HG03097 (cell line): ENCODE measurements at regions not wholly inside any gene's neighbourhood (a gene's known extent, or its start where the extent isn't known, plus 50 kb on each side); places are given as distances from the start of the nearest gene placed in this dataset.

ENCODE experiments used
- ATAC-seq: cut with Tn5 transposase; IDR thresholded peaks from one replicate; pipeline ENCODE4 v1.9.1; 2021; ENCODE audit not compliant: unreplicated experiment, low FRiP score

DNA sequence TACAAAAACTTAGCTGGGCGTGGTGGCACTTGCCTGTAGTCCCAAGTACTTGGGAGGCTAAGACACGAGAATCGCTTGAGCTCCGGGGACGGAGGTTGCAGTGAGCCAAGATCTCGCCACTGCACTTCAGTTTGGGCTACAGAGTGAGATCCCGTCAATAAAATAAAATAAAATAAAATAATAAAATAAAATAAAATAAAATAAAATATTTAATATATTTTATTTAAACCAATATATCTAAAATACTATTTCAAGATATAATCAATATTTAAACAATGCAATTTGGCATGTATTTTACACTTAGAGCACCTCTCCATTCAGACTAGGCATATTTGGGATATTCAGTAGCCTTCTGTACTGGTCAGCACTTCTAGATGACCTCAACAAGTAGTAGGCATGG is 142.1 kb downstream of the FOXA2 start:
- ATAC-seq = no peak

DNA sequence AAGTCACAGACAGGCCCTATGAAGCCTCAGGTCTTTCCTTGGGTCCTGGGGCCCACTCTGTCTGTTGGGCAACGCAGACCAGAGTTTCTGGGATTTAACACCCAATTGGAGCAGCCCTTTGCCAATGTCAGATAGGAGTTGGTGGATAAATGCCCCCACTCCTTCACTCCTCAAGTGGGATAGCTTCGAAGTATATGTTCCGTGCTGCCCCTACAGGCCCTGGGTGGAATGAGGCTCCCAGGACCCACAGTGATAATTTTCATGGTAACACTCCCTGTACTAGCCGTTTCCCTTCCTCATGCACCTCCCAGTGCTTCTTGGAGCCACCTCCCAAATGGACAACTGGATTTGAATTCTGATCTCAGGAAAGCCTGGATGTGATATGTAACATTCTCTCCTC is 145.4 kb downstream of the FOXA2 start:
- no peak for ATAC-seq

DNA sequence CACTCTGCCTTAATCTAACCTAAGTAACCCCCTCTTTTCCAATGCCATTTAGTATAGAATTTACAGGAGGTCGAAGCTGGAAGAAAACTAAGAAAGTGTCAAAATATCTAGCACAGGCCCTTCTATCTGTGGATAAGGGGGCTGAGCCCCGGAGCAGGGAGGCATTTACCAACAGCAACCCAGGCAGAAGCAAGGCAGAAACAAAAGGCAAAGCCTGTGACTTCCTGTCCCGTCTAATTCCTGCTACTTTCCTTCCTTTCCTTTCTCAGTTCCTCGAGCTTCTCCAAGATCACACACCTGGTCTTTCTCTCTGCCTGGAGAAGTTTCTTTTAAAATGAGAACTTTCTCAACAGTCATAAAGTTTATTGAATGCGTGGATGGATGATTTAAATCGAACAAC is 146.0 kb downstream of the FOXA2 start:
- ATAC-seq = no peak

DNA sequence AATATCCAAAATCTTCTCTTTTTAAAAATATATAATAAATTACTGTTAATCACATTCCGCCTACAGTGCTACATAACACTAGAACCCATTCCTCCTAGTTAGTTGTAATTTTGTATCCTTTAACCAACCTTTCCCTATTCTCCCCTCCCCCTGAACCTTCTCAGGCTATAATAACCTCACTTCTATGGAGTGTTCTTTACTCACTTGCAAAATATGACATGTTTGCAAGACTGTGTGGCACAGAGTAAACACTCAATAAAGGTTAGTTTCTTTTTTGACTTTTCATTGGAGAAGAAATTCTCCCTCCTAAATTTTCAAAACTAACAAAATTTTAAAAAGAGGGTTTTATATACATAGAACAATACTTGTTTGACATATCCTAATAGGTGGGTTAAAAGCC is 147.0 kb downstream of the FOXA2 start:
- no peak for ATAC-seq

DNA sequence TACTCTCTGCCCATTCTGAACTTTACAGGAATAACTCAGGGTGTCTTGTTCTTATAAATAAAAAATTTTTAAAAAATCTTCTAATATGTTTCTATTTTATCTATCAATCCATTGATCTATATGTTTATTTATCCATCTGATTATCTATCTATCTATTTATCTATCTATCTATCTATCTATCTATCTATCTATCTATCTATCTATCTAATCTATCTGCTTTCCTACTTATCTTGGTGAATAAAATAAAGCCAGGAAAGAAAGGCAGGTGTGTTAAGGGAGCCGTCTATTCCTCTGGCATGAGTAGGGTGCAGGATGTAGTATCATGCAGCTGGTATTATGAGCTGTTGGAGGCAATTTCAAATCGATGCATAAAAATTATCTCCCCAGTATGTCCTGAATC is 153.0 kb downstream of the FOXA2 start:
- no peak for ATAC-seq

DNA sequence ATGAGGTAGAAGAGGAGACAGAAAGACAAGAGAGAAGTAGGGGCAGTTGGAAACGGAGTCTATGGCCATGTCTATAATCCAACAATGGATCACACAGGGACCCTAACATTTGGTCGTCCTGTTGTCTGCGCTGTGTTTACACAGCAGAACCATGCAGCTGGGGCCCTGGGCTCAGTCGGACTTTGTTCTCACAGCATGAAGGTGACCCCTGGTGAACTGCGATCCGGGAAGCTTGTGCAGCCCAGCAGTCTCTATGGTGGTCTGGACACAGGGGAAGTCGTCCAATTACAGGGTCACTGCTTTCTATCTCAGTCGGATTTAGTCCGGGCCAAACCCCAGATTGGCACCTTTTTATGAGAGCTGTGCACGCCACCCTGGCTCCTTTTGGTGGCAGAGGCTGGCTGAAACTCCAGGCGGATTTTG is 153.6 kb downstream of the FOXA2 start:
- ATAC-seq = no peak

DNA sequence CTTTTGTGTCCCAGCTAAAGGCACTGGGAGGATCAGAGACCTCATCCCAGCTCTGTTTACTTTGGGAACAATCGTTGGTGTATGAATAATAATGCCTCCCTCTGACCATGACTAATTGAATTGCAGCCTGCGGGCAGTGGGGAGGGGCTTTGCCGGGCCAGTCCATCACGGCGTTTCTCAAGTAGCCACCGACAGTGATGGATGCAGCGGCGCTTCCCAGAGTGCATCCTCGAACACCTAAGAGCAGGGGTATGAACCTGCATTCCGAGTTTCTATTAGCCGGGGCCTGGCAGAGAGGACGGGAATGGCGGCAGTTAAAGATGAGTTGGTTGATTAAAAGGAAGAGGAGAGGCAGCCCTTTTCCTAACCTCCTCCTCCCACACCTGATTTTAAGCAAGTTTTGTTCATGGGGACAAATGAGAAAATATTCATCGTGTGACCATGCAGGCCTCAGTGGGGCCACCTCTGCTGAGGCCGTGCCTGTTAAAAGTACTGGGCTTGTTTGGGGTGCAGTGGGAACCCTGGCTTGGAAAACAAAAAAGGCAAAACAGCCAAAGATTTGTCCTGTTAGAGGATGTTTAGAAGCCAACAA is 154.1 kb downstream of the FOXA2 start:
- ATAC-seq = no peak

DNA sequence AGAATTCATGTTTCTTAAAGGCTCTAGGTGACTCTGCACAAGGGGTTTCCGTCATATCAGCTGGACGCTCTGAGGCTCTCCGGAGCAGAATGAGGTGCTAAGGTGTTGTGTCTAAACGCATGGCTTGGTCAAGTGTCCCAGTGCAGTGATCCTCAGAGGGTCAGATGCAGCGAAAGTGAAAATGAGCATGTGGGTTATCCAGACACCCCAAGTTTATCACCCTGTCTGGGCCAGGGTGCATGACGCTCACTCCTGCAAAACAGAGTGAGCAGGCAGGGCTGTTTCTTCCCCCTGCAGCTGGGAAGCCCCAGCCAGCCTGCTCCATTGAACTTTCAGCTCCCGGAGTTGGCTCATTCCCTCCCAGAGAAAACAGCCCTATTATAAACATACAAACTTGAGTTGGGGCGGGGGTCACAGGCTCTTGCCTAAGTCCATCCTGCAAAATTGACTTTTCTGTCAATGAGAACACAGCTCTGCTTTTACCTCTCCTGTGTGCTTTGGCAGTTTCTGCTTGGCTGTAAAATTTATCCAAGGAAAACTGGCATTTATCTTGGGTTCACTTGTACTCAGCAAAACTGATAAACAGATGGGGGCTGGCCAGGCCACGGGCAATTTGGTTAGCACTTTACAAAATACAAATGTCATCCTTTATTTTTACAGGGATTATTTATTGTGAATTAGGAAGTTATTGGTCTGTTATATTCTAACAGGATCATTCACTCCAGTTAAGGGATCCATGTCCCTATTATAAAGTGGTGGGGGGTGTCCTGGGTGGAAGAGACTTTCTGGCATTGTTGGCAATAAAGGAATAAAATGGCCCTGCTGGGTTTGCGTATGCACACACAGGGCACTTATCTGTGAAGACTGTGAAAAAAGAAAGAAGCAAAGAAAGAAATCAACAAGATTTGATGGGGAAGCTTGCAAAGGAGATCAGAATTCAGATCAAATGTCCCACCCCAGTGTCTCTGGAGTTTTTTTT is 154.9 kb downstream of the FOXA2 start:
- no peak for ATAC-seq

DNA sequence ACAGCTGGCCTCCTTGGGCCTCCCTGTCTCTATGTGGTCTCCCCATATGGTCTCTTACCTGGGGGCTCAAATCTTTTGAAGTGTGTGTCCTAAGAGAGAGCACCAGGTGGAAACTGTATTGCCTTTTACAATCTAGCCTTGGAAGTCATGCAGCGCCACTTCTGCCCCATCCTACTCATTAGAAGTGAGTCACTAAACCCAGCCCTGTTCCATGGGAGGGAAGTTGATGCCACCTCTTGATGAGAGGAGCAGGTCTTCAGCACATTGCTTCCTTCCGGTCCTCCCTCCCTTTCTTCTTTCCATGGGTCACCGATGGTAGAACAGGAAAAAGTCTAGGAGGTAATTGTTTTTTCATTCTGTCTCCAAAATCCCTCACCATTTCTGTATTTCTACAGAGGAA is 156.3 kb downstream of the FOXA2 start:
- no peak for ATAC-seq

DNA sequence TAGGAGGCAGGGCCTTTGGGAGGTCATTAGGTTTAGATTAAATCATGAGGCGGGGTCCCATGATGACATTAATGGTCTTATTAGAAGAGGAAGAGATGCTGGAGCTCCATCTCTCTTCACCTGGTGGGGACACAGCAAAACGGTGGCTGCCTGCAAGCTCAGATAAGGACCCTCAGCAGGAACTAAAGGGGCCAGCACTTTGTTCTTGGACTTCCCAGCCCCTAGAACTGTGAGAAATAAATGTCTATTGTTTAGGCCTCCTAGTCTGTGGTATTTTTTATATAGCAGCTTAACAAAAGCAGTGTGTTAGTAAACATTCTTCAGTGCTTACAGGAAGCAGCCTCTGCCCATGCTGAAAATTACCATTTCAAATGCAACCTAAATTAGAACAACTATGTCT is 157.6 kb downstream of the FOXA2 start:
- no peak for ATAC-seq

DNA sequence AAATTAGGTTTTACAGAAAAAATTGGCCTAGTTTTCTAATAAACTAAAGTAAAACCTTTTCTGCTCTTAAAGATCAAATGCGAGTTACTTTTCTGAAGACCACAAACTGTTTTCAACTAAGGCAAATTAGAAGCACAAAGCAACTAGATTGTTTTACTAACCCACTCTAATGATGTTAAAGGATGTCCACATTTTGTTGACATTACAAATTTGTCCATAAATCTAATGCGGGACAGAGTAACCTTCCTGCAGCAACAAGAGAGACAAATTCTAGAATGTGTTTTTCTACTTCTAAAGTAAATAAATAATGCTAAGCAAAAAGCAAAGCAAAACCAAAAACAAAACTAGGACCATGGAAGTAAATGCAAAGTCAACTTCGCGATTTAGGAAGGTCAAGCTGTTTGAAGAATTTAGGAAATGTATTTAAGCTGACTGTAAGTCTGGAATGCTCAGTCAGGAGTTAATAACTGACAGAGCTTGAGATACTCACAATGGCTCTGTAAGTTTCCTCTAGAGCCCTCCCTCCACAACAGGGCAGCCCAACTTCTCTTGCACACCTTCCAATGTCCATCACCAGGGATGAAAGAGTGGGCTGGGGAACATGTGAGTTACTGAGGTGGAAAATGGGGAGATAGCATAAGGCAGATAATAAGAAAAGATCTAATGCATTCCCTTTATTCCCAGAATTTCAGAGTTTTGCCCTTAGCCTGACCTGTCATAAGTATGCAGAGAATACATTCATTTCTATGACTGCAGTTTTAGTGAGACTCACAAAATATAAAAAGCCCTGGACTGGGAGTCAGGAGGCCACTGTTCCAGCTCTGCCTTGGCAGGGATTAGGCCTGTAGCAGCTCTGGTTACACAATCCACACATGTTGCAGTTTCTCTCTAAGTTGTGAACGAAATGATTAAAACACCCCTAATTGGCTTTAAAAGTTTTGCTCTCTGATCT is 158.8 kb downstream of the FOXA2 start:
- no peak for ATAC-seq

DNA sequence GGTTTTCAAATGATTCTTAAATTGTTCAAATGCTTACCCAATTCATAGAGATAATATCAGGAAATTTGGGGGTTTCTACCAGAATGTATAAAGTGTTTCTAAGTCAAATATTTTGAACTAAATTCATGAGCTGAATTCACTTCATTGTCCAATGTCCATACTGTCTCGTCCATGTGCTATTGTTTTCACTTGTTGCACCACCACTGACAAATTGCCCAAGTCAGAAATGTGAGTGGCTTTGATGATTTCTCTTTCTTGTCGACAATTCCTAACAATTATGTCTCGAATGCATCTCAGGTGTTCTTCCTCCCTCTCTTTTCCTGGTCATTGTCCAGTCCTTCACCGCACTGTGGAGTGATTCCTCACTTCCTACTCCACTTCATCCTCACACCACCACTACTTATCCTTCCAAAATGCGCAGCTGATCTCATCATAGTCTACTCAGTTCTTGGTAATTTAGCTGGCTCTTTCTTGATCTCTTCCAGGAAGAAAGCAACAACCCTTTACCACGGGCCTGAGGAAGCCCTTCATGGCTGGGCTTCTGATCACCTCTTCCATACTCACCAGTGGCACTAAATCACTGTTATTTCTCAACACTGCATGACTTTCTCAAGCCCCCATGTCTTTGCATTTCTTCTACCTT is 161.1 kb downstream of the FOXA2 start:
- ATAC-seq = no peak

DNA sequence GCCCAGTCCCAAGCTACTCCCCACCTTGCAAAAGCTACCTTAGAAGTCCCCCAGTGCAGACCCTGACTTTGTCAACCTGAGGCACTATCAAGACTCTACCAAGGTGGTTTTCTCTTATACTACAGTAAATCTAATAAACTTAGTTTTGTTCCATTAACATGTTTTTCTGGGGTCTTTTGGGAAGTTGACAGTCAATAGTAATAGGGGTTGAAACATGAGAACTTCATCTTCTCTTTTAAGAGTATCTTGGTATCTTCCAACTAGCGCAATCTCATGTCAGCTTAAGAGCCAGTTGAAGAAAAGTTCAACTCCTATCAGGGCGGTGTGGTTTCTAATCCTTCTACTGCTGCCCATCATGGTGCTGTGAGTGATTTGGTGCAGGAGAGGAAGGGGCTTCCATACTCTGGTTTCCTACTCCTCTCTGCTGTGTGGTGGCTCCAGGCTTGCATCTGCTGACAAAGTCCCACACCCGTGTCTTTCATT is 164.2 kb downstream of the FOXA2 start:
- no peak for ATAC-seq

DNA sequence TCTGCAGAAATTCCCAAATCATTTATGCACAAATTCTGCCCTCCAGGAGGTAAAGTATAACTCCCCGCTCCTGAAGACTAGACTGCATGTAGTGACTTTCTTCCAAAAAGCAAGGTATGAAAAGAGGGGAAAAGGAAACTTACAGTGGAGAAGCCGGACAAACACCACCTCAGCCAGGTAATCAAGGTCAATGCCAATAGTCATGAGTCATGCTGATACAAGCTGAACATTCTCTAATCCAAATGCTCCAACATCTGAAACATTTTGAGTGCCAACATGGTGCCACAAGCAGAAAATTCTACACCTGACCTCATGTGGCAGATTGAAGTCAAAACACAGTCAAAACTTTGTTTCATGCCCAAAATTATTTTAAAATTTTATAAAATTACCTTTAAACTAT is 165.6 kb downstream of the FOXA2 start:
- ATAC-seq = no peak

DNA sequence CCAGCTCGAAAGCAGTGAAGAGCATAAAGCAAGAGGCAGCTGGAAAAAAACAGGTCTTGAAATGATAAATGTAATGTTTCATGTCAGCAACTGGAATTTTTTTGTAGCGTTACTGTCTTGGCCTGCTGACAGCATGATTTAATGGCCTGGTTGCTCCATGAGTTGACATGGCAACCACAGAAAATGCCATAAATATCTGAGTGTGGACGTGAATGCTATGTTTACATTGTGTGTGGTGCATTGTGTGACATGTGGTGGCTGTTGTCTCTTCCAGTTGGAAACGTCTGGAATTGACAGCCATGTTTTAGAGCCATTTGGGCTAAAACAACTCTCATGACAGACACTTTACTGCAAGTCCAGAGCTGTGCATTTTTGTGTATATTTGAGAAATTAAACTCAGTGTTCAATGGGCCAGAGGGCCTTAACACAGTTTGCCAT is 170.0 kb downstream of the FOXA2 start:
- no peak for ATAC-seq

DNA sequence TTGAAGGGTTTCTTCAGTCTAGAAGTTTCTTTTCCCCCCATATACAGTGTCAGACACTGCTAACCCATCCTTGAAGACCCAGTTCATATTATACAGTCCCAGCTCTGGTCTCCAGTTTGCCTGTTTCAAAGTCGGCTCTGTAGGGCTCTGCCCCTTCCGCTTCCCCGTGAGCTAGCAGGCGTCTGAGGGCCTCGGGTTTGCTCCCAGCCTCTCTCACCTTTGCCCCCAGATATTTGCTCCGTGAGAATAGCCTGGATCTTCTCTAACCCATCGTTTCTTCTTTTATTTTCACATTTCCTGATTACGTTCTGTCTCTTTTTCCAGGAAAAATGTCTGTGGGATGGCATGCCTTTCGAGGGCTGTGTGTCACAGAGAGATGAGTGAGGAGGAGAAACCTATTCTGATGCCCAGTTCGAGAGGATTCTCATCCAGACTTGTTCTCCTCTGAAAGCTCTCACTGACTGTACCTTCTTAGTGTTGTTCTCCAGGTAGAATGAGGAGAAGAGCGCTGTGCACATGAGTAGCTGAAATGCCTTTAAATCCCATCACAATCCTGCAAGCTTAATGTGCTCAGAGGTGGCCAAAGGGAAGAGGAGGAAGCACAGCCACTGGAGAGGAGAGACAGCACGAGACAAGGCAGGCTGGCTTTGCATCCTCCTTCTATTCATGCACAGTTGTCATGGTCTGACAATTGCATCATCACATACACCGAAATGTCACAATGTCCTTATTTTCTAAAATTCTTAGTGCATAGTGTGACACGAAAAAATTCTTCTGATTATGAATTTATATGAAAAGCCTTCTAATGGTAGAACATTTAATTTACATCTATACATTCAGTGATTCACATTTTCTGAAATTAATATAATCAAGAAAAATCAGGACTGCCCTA is 171.1 kb downstream of the FOXA2 start:
- ATAC-seq = no peak

DNA sequence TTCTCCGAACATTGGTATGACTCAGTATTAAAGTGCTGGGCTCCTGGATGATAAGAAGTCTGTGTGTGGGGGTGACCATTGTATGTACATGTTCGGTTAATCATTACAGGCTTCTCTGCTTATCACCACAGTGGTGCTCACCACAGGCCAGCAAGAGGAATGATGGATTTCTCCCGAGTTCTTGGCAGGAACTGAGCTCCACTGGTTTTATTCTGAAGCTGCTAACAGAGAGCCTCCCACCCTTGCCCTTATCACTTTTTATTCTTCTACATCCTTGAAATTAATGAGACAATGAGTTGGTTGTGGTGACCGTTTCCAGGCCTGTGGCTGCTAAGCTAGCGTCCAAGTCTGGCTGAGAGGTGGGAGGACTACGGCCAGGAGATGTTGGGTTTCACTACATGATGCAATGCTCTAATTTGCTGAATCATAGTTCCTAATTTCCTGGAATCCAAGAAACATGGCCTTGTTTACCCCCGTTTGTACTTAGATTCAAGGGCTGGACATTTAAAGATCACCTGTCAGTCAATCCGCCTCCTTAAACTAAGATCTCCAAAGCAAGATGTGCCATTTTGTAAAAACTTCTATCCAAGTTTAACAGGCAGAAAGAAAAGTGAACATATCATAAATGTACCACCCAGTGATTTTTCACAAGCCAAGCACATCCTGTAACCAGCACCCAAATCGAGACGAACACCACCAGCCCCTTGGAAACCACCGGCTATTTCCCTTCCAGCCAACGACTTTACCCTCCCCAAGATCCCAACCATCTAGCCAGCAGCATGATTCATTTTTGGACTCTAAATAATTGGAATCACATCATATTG is 172.5 kb downstream of the FOXA2 start:
- no peak for ATAC-seq

DNA sequence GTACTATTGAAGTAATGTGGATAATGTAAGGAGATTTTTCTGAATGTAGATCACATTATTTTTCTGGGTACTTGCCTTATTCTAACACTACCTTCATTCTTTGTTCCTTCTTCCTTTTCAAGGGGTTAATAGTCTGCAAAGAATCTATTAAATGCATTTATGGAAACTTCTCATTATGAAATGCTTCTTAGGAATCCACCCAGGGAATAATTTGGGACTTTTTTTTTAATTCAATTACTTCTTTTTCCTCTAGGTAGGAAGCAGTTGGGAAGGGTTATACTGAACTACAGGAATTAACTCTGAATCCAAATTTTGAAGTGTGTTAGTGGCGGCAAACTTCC is 173.1 kb downstream of the FOXA2 start:
- ATAC-seq = no peak
